Hepatocyte (in vitro differentiated cells): ENCODE measurements at regions not wholly inside any gene's neighbourhood (a gene's known extent, or its start where the extent isn't known, plus 50 kb on each side); places are given as distances from the start of the nearest gene placed in this dataset.

Experiments
- CTCF ChIP-seq: fragments of 200-600 bp; sonication (generic); IDR thresholded peaks from 2 replicates; pipeline ENCODE4 v1.5.1; 2016; ENCODE audit warnings: antibody characterized with exemption, mild to moderate bottlenecking; ENCODE audit not compliant: poor library complexity
- EZH2 ChIP-seq: fragments of 200-600 bp; sonication (generic); IDR thresholded peaks from 2 replicates; pipeline ENCODE4 v1.6.1; 2016; ENCODE audit warnings: antibody characterized with exemption, mild to moderate bottlenecking, borderline replicate concordance
- EZH2phosphoT487 ChIP-seq: fragments of 200-600 bp; sonication (generic); IDR thresholded peaks from one replicate; pipeline ENCODE4 v1.6.1; 2018; ENCODE audit warnings: antibody characterized with exemption, mild to moderate bottlenecking, low read depth, moderate library complexity; ENCODE audit not compliant: unreplicated experiment, severe bottlenecking

- TF ChIP-seq EZH2phosphoT487 (no peak), CTCF (no peak), EZH2 (no peak)
These were observed 89.5 kb downstream of the SUCNR1 start for GRCh38 chr3:151962912-151963311.
